ENCODE measurements at regions not wholly inside any gene's neighbourhood (a gene's known extent, or its start where the extent isn't known, plus 50 kb on each side); places are given as distances from the start of the nearest gene placed in this dataset.

GRCh38 chr21:41650526-41651145 is 116.2 kb downstream of the RIPK4 start:
- Histone ChIP-seq H3K23ac (ENCODE audit: insufficient read length) (no peak overlapping the region), H2BK5ac (ENCODE audit: low read depth, low read length) (no peak overlapping the region), H3K9me3 (ENCODE audit: insufficient read depth in 2 of 2, low read depth in 1 of 2, low read length in 1 of 2) (no peaks in the 10 kb centered on the region), H3K9ac (replicated peaks in 1 of 4; ENCODE audit: extremely low read depth in 1 of 4, low read depth in 3 of 4, low read length in 3 of 4) (no peak overlapping the region), H4K5ac (ENCODE audit: insufficient read length, low read depth, low read length) (no peak overlapping the region), H3K23me2 (ENCODE audit: low read depth, low read length) (no peaks in the 10 kb centered on the region), H3K4me2 (ENCODE audit: insufficient read depth in 1 of 2, low read depth in 2 of 2, low read length in 2 of 2) (no peak overlapping the region), H2BK20ac (ENCODE audit: low read length) (no peak overlapping the region), H3K79me1 (ENCODE audit: low read depth, low read length) (no peaks in the 10 kb centered on the region), H4K20me1 (replicated peaks in 1 of 2; ENCODE audit: control insufficient read depth in 1 of 2, insufficient read depth in 2 of 2, low read length in 2 of 2) (no peaks in the 10 kb centered on the region), H3K27ac (ENCODE audit: low read depth, low read length) (no peak overlapping the region), H2BK120ac (replicated peaks; ENCODE audit: low read depth, low read length) (no peak overlapping the region), H3K36me3 (ENCODE audit: control insufficient read depth in 2 of 4, insufficient read depth in 4 of 4, low read length in 3 of 4) (no peaks in the 10 kb centered on the region), H2AK5ac (ENCODE audit: low read depth, low read length) (no peak overlapping the region), H3K4ac (replicated peaks; ENCODE audit: insufficient read length, low read depth, low read length) (no peak overlapping the region), H3K4me3 (ENCODE audit: extremely low read depth in 1 of 4, insufficient read depth in 2 of 4, low read depth in 3 of 4, low read length in 4 of 4) (no peak overlapping the region), H3K4me1 (replicated peaks in 1 of 4; ENCODE audit: control insufficient read depth in 3 of 4, insufficient read depth in 4 of 4, low read length in 3 of 4) (no peaks in the 10 kb centered on the region), H4K8ac (ENCODE audit: extremely low read depth, insufficient read depth, low read length) (no peak overlapping the region), H3K79me2 (ENCODE audit: control insufficient read depth in 1 of 2, insufficient read depth in 2 of 2, low read length in 2 of 2) (no peaks in the 10 kb centered on the region), H3K14ac (ENCODE audit: insufficient read length) (no peak overlapping the region), H3K27me3 (replicated peaks in 1 of 4; ENCODE audit: control insufficient read depth in 3 of 4, extremely low read depth in 1 of 4, insufficient read depth in 3 of 4, low read length in 3 of 4) (no peaks in the 10 kb centered on the region), H2BK12ac (ENCODE audit: low read depth, low read length) (no peak overlapping the region), H2BK15ac (ENCODE audit: low read length) (no peak overlapping the region), H3K18ac (ENCODE audit: extremely low read depth, low read length) (no peak overlapping the region), H3K56ac (replicated peaks; ENCODE audit: insufficient read length, low read depth, low read length) (no peak overlapping the region), H4K91ac (replicated peaks; ENCODE audit: insufficient read length, low read length) (no peak overlapping the region), H2AFZ (ENCODE audit: low read length) (no peak overlapping the region)
- DNase-seq (ENCODE audit: low read depth in 1 of 2, low spot score in 2 of 2) (no peak), FAIRE-seq (no peak)
- POLR2A ChIA-PET (ENCODE audit: partially characterized antibody) = interaction anchor here (1.2 kb wide), 1 partner anchor 18 kb away, joined by 3 read pairs; no protein-coding TSS in a partner anchor
- CTCF ChIA-PET (ENCODE audit: partially characterized antibody) = interaction anchor here (0.9 to 1.2 kb wide), 3 partner anchors 10 to 69 kb away, joined by 3 to 7 read pairs (median 3); no protein-coding TSS in a partner anchor
- whole genome bisulfite sequencing, 2 experiments (ENCODE audit: extremely low coverage in 1 of 2, insufficient coverage in 1 of 2, insufficient read length in 1 of 2, insufficient replicate concordance in 2 of 2, low coverage in 1 of 2, low lambda C conversion rate in 2 of 2, missing lambda C conversion rate in 1 of 2) = 96% methylated on average over 19 of the region's 19 CpGs; no CpG with 5 or more reads in 1 of the 2 experiments
- TF ChIP-seq SIRT6 (IDR thresholded peaks at IDR 0.05; ENCODE audit: low read length) = no peak
- no peak for TF ChIP-seq NRF1 (IDR thresholded peaks at IDR 0.05; ENCODE audit: low read depth, low read length)
- TF ChIP-seq MAFK (IDR thresholded peaks at IDR 0.05; ENCODE audit: low read depth, low read length) = no peak
- no peak for TF ChIP-seq CREB1 (IDR thresholded peaks at IDR 0.05)
- TF ChIP-seq POU5F1 (IDR thresholded peaks at IDR 0.05; ENCODE audit: low read depth, low read length) = no peak
- no peak for TF ChIP-seq SIX5 (IDR thresholded peaks at IDR 0.05; ENCODE audit: low read depth, low read length)
- TF ChIP-seq BRCA1 (IDR thresholded peaks at IDR 0.05; ENCODE audit: low read depth, low read length) = no peak
- TF ChIP-seq TBP (IDR thresholded peaks at IDR 0.05; ENCODE audit: low read depth, low read length) = no peak
- no peak for TF ChIP-seq CHD1 (IDR thresholded peaks at IDR 0.05; ENCODE audit: low read depth, low read length)
- no peak for TF ChIP-seq SRF (IDR thresholded peaks at IDR 0.05; ENCODE audit: low read depth, low read length)
- TF ChIP-seq GTF2F1 (IDR thresholded peaks at IDR 0.05; ENCODE audit: borderline replicate concordance, low read depth, low read length) = no peak
- TF ChIP-seq FOSL1 (IDR thresholded peaks at IDR 0.05; ENCODE audit: insufficient read depth, low read depth, low read length) = no peak
- no peak for TF ChIP-seq ATF2 (IDR thresholded peaks at IDR 0.05; ENCODE audit: low read length)
- no peak for TF ChIP-seq NANOG (IDR thresholded peaks at IDR 0.05; ENCODE audit: insufficient read depth, low read depth, low read length, poor library complexity, severe bottlenecking)

All from H1 (cell line).